ENCODE measurements at regions not wholly inside any gene's neighbourhood (a gene's known extent, or its start where the extent isn't known, plus 50 kb on each side); places are given as distances from the start of the nearest gene placed in this dataset.
"Not testable (repeated sequence)": the region's sequence is repeated elsewhere in the genome, so short reads cannot be mapped to it uniquely, and the experiment has no call there.

GRCh38 chr5:54381319-54381718 is 70.9 kb upstream of the ARL15 start:
- TF ChIP-seq CTCF (conservative IDR thresholded peaks at IDR 0.05; ENCODE audit: low read length); EZH2phosphoT487 (IDR thresholded peaks at IDR 0.05; ENCODE audit: borderline replicate concordance): not testable (repeated sequence)
